GM18873 (cell line): ENCODE measurements at regions not wholly inside any gene's neighbourhood (a gene's known extent, or its start where the extent isn't known, plus 50 kb on each side); places are given as distances from the start of the nearest gene placed in this dataset.
"Not testable (repeated sequence)": the region's sequence is repeated elsewhere in the genome, so short reads cannot be mapped to it uniquely, and the experiment has no call there.

Source experiments
- ATAC-seq: cut with Tn5 transposase; IDR thresholded peaks from one replicate; pipeline ENCODE4 v1.9.1; 2021; ENCODE audit warnings: mild to moderate bottlenecking, moderate library complexity, moderate number of reproducible peaks; ENCODE audit not compliant: unreplicated experiment, low FRiP score

DNA sequence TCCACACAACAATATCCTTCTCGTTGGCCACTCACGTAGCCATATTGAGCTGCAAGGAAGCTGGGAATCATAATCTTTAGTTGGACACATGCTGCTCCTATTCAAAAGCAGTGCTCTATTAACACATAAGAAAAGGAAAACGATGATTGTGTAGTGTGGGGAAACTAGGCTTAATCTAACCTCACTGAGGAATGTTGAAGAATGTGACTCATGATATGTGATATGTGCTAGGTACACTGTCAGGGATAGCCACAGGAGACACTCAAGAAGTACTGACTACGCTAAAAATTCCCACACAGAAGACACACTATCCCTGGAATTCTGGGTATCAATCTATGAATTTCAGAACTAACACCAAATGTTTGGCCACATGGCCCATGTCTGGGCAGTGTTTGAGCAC is 328.1 kb upstream of the KLHL29 start:
- not testable (repeated sequence) for ATAC-seq

DNA sequence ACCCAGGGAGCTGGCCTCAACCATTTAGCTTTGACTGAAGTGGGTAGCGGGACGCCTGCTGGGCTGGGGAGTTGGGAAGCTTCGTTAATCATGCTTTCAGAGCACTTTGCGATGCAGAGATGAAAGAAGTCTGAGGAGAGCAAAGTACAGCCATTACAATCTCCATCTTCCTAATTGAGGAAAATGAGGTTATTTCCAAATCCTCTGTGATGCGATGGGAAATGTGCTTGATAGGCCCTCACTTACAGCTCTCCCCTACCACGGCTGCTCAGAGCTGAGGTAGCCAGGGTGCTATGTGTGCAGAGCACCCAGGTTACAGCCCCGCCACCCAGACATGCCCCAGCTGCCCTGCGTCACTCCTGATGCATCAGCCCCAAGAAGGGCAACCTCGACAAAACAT is 326.5 kb upstream of the KLHL29 start:
- no peak for ATAC-seq

DNA sequence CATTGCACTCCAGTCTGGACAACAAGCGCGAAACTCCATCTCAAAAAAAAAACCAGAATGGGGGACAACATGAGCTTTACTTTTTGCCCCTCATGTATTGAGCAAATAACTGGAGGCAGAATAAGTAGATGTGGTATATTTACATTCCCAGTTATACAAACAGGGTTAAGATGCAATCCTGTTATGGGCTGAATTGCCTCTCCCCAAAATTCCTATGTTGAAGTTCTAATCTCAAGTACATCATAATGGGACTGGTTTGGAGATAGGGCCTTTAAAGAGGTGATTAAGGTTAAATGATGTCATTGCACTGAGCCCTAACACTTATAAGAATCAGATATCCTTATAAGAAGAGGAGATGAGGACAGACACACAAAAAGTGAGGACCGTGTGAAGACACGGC is 319.8 kb upstream of the KLHL29 start:
- no peak for ATAC-seq

DNA sequence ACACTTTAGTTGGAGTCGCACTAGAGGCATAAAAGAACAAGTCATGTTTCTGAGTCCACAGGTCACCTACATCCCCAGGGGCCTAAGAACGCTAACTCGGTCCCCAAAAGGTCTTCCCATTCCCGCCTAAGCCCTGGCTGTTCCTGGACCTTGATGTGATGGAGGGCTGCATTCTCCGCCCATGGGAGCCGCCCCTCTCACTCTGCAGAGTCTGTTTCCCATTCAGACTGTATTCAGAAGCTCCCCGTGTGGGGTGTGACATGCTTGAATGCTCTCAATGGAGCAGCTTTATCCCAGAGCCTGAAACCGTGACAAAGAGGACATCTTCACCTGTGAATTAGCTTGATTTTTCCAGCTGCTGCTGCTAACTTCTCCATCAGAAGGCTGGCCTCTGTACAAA is 319.0 kb upstream of the KLHL29 start:
- ATAC-seq: no peak

DNA sequence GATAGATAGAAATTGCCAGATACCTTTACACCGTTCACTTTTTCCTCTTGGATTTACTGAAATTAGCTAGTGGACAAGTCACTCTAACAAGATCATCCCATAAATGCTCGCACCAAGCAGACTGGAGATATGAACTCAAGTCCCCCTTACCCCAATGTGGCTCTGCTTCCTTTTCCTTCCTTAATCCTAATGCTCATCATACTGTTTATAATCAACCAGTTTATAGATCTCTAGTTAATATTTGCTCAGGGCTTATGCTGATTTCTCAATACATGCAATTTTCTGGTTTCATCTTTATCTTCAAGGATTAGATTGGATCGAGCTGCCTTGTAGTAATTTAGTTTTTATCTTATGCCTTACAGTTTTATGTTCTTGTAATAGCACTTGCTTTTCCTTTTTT is 318.3 kb upstream of the KLHL29 start:
- ATAC-seq: no peak

DNA sequence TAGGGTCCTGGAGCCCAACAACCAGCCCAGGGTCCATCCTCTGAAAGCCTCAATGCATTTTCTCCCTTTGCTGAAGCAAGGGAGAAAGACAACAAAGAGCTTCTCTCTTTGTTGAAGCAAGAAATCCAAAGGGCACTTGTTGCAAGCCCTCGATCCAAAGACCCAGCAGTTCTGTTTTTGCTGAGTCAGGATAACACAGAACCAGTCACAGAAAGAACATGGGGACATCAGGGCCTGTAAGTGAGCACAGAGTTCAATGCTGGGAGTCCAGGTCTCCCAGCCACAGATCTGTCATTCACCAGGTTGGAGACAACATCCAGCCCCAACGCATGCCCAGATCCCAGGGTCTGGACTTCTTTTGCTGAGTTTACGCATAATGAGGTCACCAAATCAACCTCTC is 315.8 kb upstream of the KLHL29 start:
- ATAC-seq: no peak

DNA sequence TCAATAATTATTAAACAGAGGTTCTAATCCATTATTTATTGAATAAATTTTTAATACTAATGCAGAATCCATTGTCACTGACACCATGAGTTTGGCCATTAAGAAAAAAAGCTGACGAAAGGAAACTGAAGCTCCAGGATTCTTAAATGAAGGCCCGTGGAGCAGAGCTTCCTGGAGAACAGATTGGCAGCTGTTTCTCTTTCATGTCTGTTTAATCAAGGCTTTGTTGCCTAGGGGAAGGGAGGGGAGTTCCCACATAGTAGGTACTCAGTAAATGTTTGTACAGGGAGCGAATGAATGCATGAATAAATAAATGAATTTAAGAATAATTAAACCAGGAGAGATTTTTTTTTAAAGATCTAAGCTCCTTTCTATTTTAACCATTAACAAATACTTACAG is 315.1 kb upstream of the KLHL29 start:
- no peak for ATAC-seq

DNA sequence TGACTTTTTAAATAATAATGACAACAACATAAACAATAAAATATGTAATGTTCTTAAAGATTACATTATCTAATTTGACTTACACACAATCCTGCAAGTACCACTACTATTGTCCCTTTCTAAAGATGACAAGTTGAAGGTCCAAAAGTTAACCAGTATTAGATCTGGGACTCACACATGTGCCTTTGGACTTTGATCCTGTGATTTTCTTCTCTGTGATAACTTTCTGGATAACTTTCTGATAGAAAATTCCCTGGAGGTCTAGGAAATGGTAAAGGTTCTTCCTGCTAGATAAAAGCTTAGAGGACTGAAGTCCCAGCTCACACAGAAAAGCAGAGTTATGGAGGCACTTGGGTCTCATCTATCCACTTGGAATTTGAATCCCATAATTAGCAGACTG is 311.9 kb upstream of the KLHL29 start:
- ATAC-seq: no peak

DNA sequence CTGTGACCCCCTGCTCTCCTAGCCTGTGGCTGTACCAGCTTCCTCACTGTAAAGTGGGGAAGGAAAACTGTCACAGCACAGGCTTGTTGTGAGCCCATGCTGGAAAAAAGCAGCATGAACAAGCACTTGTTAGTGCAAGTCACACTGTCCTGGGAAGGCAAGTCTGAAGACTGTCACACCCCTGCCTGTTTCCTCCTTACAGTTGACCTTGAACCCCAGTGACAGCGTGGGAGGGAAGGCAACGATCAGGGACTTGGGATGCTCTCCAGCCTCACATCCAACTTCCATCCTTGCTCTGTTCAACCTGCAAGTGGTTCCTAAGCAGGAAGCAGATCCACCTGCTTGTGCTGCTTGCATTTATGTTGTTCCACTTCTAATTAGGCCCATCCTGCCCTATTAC is 311.3 kb upstream of the KLHL29 start:
- ATAC-seq: no peak

DNA sequence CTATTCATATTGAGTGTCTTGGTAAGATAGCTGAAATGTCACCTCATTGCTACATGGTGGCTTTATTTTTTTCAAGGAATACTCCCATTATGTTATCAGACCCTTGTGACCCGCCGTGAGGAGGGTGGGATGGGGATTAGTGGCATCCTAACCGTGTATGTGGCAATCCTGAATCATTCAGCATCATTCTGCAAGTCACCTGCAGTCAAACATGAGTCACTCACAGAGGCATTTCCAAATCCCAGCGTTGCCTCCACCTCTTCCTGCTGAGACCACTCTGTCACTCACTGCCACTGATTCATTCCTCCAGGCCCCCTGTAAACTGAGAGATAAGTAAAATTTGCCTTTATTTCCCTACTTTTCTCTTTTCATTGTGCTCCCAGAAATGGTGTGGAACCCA is 307.4 kb upstream of the KLHL29 start:
- no peak for ATAC-seq

DNA sequence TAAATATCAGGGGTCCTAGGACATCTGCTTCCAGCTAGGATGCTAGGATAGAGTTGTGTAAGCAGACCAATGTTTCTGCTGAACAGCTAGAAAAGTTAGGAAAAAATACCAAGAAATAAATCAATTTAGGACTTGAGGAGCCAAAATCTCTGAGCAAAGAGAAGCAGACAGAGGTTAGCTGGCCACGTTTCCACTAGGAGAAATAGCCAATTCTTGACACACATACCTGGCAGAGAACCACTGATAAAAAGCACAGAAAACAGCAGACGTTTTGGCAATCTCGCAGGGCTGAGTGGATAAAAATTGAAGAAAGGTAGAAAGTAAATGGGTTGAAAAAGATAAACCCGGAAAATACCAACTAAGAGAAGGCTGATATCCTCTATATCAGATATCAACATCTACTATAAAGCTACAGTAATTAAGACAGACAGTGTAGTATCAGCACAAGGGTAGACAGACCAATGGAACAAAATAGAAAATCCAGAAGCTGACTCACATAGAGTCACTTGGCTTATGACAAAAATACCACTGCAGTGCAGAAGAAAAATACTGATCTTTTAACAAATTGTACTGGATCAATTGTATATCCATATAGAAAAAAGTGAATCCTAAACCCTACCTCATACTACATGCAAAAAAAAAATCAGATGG is 306.1 kb upstream of the KLHL29 start:
- ATAC-seq: no peak

DNA sequence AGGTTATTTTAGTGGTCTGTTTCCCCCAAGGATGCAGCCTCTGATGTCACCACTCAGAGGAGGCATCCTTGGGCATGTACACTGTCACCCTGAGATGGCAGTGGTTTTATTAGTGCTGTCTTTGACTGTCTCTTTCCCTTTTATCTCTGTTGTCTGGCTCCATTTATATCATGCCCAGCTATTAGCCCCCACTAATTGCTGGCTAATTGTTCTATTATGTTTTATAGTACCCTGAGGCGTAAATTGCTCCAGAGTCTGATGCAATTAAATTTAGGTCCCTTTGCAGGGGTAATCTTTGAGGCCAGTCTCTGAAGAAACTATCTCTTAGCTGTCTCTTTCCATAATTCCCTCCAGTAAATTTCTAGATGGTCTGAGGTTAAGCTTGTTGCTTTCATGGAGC is 301.0 kb upstream of the KLHL29 start:
- no peak for ATAC-seq

DNA sequence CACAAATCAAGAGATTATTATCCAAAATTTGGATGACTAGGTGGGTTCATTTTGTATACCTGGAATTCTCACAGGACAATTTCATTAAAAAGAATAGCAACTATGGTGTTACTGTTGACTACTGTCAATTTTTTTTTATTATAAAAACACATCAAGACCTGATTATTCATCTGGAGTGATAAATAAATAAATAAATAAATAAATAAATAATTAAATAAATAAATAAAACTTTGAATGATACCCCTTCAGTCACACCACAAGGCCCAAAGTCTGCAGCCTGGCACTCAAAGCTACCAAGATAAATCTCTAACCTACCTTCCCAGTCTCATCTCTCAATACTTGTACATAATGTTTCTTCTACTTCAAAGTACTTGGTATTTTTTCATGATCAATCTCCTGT is 294.0 kb upstream of the KLHL29 start:
- no peak for ATAC-seq

DNA sequence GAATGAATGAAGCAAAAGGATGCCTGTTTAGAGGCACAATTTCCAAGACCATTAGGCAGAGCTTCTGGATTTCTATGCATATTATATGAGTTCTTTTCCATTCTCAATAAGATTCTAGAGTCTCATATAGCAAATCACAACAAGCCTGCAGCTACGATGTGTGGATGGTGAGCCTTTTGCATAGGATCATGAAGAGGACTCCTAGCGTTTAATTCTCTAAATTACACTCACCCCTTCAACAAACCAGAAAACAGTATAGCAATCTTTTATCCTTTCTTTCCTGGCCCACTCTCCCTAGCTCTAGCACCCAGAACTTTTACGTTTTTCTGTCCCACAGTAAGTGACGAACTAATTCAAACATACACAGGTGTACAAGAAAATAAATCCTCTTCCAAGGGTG is 293.1 kb upstream of the KLHL29 start:
- ATAC-seq: no peak

DNA sequence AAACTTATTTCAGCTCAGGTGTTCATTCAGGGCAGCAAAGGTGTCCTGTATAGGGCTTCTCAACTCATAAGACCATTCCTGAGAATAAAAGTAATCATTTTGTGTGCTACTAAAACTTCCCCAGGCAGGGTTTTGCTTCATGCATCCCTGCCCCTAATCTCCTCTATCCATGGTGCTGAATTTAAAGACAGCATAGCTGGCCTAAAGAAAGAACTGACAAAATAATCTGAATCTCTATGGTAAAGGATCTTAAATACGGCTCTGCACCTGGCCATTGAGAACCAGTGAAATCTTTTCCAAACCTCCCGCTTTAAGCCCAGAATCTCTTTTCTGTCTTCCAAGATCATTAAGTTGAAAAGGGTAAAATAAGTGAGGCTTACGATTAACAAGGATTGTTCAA is 292.1 kb upstream of the KLHL29 start:
- ATAC-seq: no peak

DNA sequence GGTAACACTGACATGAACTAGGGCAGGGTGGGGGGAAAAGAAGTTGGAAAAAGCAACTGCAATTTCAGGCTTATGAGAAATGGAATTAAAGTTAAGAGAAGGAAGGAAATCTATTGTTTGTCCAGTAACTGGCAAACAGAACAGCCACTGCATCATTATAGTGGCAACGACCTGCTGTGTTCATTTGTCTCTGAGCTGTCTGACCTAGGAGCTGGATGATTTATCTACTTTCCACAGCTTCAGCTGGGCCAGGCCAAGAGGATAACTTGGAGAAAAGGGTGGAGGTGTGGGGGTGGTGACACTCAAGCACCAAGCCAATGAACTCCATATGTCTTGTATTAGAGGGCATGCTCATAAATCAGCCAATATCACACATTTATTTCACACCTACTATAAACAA is 291.5 kb upstream of the KLHL29 start:
- ATAC-seq: no peak

DNA sequence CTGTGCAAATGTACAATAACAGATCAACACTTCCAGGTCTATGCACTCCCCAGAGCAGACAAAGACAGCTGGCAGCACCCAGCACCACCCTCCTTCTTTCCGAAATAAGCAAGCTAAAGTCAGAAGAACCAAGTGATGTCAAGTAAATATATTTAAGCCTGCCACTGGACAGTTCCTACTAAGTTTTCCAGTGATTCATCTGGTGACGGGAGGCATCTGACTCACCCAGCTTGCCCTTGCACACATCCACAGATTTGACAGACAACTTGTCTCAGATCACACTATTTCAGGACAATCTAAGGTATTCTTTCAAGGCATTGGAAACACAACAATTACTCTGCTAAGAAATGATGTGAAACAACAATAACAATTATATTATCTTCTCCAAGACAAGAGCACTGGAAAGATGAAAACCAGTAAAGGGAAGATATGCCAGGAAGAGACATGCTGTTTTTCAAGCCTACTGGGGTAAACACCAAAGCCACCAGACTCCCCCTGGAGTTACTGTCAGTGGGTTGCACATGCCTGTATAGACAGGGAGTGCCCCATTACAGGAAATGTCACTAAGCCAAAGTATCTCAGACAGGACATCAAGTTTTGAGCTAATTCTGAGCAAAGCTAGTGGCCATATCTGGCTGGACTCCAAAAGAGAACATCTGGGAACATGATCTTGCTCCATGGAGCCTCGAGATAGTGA is 287.9 kb upstream of the KLHL29 start:
- no peak for ATAC-seq

DNA sequence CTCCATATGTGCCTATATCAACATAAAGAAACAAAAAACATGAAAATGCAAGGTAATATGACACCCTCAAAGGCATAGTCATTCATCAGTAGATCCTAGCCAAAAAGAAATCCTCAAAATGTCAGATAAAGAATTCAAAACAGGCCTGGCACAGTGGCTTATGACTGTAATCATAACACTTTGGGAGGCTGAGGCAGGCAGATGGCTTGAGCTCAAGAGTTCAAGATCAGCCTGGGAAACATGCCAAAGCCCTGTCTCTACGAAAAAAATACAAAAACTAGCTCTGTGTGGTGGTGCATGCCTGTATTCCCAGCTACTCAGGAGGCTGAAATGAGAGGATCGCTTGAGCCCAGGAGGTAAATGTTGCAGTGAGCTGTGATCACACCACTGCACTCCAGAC is 284.6 kb upstream of the KLHL29 start:
- no peak for ATAC-seq

DNA sequence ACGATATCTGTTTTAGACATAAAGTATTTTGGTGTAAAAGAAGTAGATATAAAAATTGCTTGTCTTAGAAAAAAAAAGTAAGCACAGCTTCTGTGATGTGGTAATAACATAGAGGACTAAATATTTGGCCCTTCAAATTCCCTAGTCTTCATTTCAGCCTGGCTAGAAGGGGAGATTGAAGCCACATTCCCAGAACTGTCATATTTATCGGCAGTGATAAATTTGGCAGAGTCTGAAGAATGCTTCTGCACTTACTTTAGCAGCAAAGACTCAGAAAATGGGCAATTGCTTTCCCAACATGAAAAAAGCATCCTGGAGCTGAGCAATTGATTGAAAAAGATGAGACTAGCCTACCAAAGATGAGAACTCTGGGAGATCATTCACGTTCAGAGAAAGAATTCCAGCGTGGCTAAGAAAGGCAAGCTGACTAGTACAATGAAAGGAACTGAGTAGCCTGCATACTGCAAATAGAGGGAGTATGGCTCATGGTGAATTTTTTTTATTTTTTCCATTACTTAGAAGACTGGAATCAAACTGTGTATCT is 278.7 kb upstream of the KLHL29 start:
- ATAC-seq: no peak

DNA sequence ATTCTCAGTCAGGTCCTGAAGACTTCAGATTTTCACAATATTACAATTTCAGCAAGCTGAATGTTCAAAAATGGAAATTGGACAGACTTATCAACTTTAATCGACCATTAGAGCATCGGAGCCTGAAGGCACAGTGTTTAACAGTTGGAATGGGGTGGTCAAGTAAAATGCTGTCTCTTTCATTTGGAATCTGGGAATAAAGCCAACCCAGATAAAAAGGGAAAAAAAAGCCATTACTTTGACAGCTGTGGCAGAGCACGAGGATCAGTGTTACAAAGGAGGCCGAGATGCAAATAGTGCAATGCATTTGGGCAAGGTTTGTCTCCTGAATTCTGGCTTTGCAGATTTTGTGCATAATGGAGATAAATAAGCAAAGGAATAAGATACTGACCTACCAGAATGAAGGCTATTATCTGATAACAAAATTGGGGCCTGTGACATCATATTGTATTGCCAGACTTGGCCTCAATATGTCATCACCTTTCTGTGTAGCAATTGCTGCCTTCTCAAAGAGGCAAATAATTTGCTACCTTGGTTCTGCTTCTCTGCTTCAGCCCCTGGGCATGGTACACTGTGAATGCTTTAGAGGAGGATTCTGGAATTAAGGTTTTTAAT is 277.5 kb upstream of the KLHL29 start:
- no peak for ATAC-seq

DNA sequence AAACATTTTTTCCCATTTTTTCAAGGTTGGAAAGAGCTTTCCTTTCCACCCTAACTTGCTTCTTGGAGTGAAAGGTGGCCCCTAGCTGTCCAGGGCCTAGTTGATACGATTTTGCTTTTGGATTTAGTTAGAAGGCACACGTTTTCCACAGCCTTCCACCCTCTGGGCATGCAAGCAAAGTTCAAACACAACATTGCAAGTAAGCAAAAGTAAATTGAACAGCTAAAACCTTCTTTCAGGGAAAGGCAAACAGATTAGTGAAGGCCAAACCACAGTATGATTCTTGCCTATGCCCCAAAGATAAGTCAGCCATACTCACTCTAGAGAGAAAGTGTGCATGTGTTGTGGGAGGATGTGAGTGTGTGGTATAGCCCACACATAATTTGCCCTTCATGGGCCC is 273.7 kb upstream of the KLHL29 start:
- ATAC-seq: no peak

DNA sequence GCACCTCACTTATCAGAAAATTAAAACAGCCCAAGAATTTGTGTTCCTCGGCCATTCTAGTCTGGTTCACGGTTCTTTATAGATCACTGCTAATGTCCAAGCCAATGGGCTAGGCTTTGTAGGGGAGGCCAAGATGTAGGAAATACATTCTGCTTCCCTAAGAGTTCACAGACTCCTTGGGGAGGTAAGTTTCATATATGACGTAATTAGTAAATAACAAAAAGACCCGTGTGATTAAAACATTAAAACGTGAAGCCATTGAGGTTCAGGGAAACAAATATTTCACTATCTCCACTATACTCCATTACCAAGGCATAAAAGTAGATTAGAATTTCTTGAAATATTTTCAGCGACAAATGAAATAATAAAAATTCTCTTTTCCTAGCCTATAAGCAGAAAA is 272.5 kb upstream of the KLHL29 start:
- no peak for ATAC-seq
